Tibial artery (tissue), 4 donors: ENCODE measurements at regions not wholly inside any gene's neighbourhood (a gene's known extent, or its start where the extent isn't known, plus 50 kb on each side); places are given as distances from the start of the nearest gene placed in this dataset.

Experiments
- DNase-seq, 2 donors: peaks; one replicate each; pipeline ENCODE4 v3.0.0-alpha.2; 2019
- H3K27ac ChIP-seq, 2 donors: fragments of 200-600 bp; sonication (generic) in 1 of 2; 1 replicate in 1 of 2; 2 replicates in 1 of 2; pipeline ENCODE4 v1.5.1; 2018 to 2019; ENCODE audit warnings: mild to moderate bottlenecking in 1 of 2
- H3K27me3 ChIP-seq, 2 donors: fragments of 200-600 bp; sonication (generic) in 1 of 2; one replicate each; pipeline versions ENCODE4 v1.5.1 to v1.6.0; 2016 to 2019
- H3K36me3 ChIP-seq, 3 donors: fragments of 200-600 bp; sonication (generic) in 2 of 3; one replicate each; pipeline ENCODE4 v1.5.1; 2016 to 2019; ENCODE audit warnings: mild to moderate bottlenecking in 2 of 3
- H3K4me1 ChIP-seq, 4 donors: fragments of 200-600 bp; sonication (generic) in 2 of 4; 1 replicate in 3 of 4; 2 replicates in 1 of 4; pipeline ENCODE4 v1.5.1; 2016 to 2019
- H3K4me3 ChIP-seq, 2 donors: fragments of 200-600 bp; sonication (generic) in 1 of 2; 1 replicate in 1 of 2; 2 replicates in 1 of 2; pipeline ENCODE4 v1.5.1; 2018 to 2019; ENCODE audit warnings: mild to moderate bottlenecking in 2 of 2
- H3K9me3 ChIP-seq, 3 donors: fragments of 200-600 bp; sonication (generic) in 1 of 3; one replicate each; pipeline ENCODE4 v1.5.1; 2016 to 2019
- intact Hi-C: fragments of 100-400 bp; cut with DNase I; formaldehyde crosslinking; loops from one replicate; pipeline ENCODE4 v1.15.0; 2023; ENCODE audit warnings: low total_unique reads
- TF ChIP-seq, protein P1 (sequence below), 2 experiments: fragments of 200-600 bp in 1 of 2; fragments of 450-650 bp in 1 of 2; IDR thresholded peaks; one replicate each; pipeline ENCODE4 v1.5.1; 2017 to 2019; ENCODE audit warnings: antibody characterized with exemption in 2 of 2, mild to moderate bottlenecking in 1 of 2, moderate library complexity in 1 of 2

DNA sequence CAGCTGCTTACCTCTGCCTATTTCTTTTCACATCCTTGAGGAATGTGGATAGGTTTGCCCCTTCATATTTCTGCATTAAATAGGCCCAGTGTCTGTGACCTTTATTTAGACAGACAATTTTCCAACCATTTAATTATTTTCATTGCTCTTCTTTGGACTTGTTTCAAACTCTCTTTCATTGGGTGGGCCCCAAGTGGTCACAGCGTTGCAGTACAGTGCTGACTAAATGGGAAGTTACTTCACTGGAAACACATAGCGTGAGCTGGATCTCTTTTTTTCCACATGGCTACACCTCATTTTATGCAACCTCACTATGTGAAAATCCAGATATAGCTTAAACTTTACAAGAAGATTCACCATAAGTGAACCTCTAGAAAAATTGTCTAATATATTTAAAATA lies 438.9 kb downstream of the ADAMTS20 start:
- H3K4me3 ChIP-seq = no peak overlapping the region
- TF ChIP-seq, protein P1, sequence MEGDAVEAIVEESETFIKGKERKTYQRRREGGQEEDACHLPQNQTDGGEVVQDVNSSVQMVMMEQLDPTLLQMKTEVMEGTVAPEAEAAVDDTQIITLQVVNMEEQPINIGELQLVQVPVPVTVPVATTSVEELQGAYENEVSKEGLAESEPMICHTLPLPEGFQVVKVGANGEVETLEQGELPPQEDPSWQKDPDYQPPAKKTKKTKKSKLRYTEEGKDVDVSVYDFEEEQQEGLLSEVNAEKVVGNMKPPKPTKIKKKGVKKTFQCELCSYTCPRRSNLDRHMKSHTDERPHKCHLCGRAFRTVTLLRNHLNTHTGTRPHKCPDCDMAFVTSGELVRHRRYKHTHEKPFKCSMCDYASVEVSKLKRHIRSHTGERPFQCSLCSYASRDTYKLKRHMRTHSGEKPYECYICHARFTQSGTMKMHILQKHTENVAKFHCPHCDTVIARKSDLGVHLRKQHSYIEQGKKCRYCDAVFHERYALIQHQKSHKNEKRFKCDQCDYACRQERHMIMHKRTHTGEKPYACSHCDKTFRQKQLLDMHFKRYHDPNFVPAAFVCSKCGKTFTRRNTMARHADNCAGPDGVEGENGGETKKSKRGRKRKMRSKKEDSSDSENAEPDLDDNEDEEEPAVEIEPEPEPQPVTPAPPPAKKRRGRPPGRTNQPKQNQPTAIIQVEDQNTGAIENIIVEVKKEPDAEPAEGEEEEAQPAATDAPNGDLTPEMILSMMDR (IDR thresholded peaks at IDR 0.05) = no peak
- intact Hi-C loops = no loop called here
- no peaks in the 10 kb centered on the region for H3K27me3 ChIP-seq
- H3K9me3 ChIP-seq = no peaks in the 10 kb centered on the region
- no peak overlapping the region for H3K27ac ChIP-seq
- DNase-seq = no peak
- no peaks in the 10 kb centered on the region for H3K4me1 ChIP-seq
- H3K36me3 ChIP-seq = no peaks in the 10 kb centered on the region

DNA sequence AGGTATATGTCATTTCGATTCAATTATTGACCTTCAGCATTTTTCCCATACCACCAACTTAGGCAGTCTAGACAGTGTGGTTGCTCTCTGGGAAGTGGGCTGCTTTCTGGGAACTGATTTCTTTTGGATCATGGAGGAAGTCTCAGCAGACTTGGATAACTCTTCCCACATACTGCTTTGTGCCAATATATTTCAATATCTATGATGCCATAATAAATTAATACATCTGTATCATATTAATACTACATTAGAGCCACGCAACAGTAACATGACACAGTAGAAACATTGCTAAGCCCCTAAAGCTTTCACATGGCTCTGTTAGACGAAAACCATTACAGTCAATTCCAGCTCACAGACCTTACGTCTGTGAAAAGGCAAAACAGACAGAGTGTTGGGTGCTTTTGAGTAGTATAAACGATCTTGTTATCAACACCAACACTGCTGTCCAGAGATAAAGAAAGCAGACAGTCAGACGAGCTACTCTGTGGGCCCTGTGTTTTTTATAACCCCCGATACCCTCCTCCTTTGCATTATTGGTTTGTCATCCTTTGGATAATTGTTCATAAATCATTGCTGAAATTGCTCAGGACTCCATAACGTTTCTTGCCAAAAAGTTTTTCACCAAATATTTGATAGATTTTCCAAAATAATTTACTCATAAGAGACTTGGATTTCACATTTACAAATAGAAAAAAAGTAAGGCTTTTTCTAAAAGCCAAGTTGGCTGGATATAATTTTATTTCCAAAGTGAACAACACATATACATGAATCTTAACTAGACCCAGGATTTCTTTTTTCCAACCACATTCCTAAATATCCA lies 439.7 kb downstream of the ADAMTS20 start:
- Histone ChIP-seq H3K27ac (no peak overlapping the region), H3K9me3 (no peaks in the 10 kb centered on the region), H3K27me3 (no peaks in the 10 kb centered on the region), H3K4me1 (no peaks in the 10 kb centered on the region), H3K36me3 (no peaks in the 10 kb centered on the region), H3K4me3 (no peak overlapping the region)
- TF ChIP-seq, protein P1 (IDR thresholded peaks at IDR 0.05) = no peak
- DNase-seq = no peak
- intact Hi-C loops = no loop called here

DNA sequence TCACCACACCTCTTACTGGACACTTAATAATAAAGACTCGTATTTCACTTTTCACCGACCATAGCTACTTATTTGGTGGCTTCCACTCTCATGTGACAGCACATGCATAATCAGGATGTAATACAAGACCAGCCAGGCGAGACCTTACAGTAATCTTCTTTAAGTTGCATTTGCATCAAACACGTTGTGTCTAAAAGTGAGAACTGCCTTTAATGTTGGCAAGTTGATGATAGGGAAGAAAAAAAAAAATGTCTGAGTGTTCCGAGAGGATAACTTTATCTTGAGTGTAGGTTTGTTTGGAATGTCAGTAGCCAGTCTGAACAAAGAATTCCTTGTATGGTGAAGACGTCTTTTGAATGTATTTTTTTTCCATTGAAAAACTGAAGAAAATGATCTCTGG lies 440.4 kb downstream of the ADAMTS20 start:
- H3K27me3 ChIP-seq = no peaks in the 10 kb centered on the region
- TF ChIP-seq, protein P1 (IDR thresholded peaks at IDR 0.05) = no peak
- H3K36me3 ChIP-seq = no peaks in the 10 kb centered on the region
- H3K4me1 ChIP-seq = no peaks in the 10 kb centered on the region
- intact Hi-C loops = no loop called here
- no peak for DNase-seq
- no peak overlapping the region for H3K4me3 ChIP-seq
- no peak overlapping the region for H3K27ac ChIP-seq
- no peaks in the 10 kb centered on the region for H3K9me3 ChIP-seq

DNA sequence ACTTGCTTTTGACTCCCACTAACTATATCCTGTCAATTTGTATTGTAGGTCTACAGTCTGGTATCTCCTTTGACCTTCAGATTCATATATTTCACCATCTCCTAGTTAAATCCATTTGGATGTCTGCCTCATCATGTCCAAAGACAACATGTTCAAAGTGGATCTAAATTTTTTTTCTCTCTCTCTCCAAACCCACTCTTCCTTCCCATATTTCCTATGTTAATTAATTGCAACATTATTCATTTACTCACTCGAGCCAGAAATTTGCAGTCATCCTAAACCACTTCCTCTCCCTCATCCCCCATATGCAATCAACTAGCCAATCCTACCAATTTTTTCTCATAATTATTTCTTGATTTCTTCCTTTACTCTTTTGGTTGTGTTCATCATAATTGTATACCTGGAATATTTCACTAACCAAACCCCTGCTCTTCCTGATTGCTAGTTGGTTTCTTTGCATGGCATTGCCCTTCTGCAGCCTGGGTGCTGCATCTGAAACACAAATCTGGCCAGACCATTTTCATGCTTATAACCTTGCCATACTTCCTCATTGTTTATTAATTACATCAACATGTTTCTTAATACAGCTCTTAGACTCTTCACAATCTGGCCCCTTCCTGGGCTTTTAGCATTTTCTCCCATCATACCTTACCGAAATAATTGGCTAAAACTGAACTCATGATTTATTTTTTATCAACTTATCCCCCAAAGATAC lies 442.2 kb downstream of the ADAMTS20 start:
- Histone ChIP-seq H3K36me3 (no peaks in the 10 kb centered on the region), H3K4me3 (no peak overlapping the region), H3K27me3 (no peaks in the 10 kb centered on the region), H3K27ac (no peak overlapping the region), H3K4me1 (no peaks in the 10 kb centered on the region), H3K9me3 (no peaks in the 10 kb centered on the region)
- DNase-seq = no peak
- intact Hi-C loops = no loop called here
- TF ChIP-seq, protein P1 (IDR thresholded peaks at IDR 0.05) = no peak

DNA sequence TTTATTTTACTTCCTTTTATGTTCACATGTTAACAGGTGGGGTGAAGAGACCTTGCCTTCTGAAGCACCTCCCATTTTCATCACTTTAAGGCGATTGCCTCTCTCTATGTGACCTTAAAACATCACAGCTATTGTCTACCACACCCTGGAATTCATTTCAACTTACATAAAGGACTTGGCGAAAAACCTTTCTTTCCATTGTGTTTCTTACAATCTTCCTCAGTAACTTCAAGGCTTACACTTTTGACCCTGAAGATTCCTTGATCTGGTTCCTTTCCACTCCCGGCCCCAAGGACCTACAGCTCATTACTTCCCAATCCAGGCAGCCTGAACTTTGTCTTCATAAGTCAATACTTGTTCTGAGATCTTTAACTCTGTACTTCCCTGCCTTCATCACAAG lies 443.3 kb downstream of the ADAMTS20 start:
- H3K27ac ChIP-seq = no peak overlapping the region
- H3K36me3 ChIP-seq = no peaks in the 10 kb centered on the region
- DNase-seq = no peak

More for the DNA sequence above, 443.3 kb downstream of the ADAMTS20 start:
- TF ChIP-seq, protein P1 (IDR thresholded peaks at IDR 0.05) = no peak
- H3K27me3 ChIP-seq = no peaks in the 10 kb centered on the region
- no peak overlapping the region for H3K4me3 ChIP-seq
- no peaks in the 10 kb centered on the region for H3K9me3 ChIP-seq
- no peaks in the 10 kb centered on the region for H3K4me1 ChIP-seq
- intact Hi-C loops = no loop called here
